IMR-90 (cell line): ENCODE measurements at regions not wholly inside any gene's neighbourhood (a gene's known extent, or its start where the extent isn't known, plus 50 kb on each side); places are given as distances from the start of the nearest gene placed in this dataset.

Experiments
- ATAC-seq: fragments of 200-7000 bp; cut with Tn5 transposase; 2 replicates; pipeline ENCODE4 v1.9.1; 2020; ENCODE audit warnings: low read depth, mild to moderate bottlenecking, moderate library complexity
- BruUV-seq: library from RNA; stranded (reverse); fragments of 400-500 nt; replicated peaks from 2 replicates; lab custom pipeline; 2021; lab: Mats Ljungman, UMichigan
- CTCF ChIA-PET: fragments of 300-600 bp; formaldehyde crosslinking; extraction: SDS; loops from one replicate; lab custom pipeline; 2021; ENCODE audit warnings: antibody characterized with exemption; lab: Yijun Ruan, JAX
- POLR2A ChIA-PET: fragments of 300-600 bp; sonication (Branson Sonifier 250); formaldehyde crosslinking; loops from one replicate; lab custom pipeline; 2022; ENCODE audit warnings: antibody characterized with exemption; ENCODE audit not compliant: unreplicated experiment; lab: Charles Lee
- DNase-seq: peaks from one replicate; pipeline ENCODE4 v3.0.0; 2013
- H2AFZ ChIP-seq: replicated peaks from 2 replicates; pipeline ENCODE3; 2013; ENCODE audit warnings: low read length, mild to moderate bottlenecking; ENCODE audit not compliant: poor library complexity
- H2AK5ac ChIP-seq: 2 replicates; pipeline ENCODE4 v1.6.1; 2013; ENCODE audit warnings: low read depth, low read length, inconsistent platforms
- H2AK9ac ChIP-seq: replicated peaks from 2 replicates; pipeline ENCODE3; 2013; ENCODE audit warnings: mild to moderate bottlenecking, low read depth, low read length, moderate library complexity; ENCODE audit not compliant: poor library complexity
- H2BK120ac ChIP-seq: 2 replicates; pipeline ENCODE4 v1.6.1; 2013; ENCODE audit warnings: low read depth, low read length, inconsistent platforms
- H2BK15ac ChIP-seq: 3 replicates; pipeline ENCODE4 v1.6.1; 2013; ENCODE audit warnings: low read depth, low read length, inconsistent platforms
- H2BK20ac ChIP-seq: 2 replicates; pipeline ENCODE4 v1.6.1; 2013; ENCODE audit warnings: low read depth, mild to moderate bottlenecking, inconsistent platforms, low read length, moderate library complexity
- H2BK5ac ChIP-seq: 2 replicates; pipeline ENCODE4 v1.6.1; 2013; ENCODE audit warnings: mild to moderate bottlenecking, low read depth, low read length, inconsistent platforms; ENCODE audit not compliant: poor library complexity, severe bottlenecking
- H3K14ac ChIP-seq: replicated peaks from 2 replicates; pipeline ENCODE4 v1.6.1; 2013; ENCODE audit warnings: low read depth, low read length, inconsistent platforms
- H3K18ac ChIP-seq: 2 replicates; pipeline ENCODE4 v1.6.1; 2013; ENCODE audit warnings: low read depth, low read length, control low read depth
- H3K23ac ChIP-seq: 2 replicates; pipeline ENCODE4 v1.6.1; 2013; ENCODE audit warnings: low read depth, low read length, inconsistent platforms
- H3K27ac ChIP-seq: 2 replicates; pipeline ENCODE4 v1.5.1; 2013; ENCODE audit warnings: mild to moderate bottlenecking, control low read depth, low read length; ENCODE audit not compliant: insufficient read depth
- H3K27me3 ChIP-seq: 2 replicates; pipeline ENCODE4 v1.6.1; 2013; ENCODE audit warnings: low read length; ENCODE audit not compliant: control insufficient read depth, insufficient read depth
- H3K36me3 ChIP-seq: 2 replicates; pipeline ENCODE4 v1.6.1; 2013; ENCODE audit warnings: low read length, mixed read lengths; ENCODE audit not compliant: control insufficient read depth, insufficient read depth
- H3K4ac ChIP-seq: 2 replicates; pipeline ENCODE4 v1.6.1; 2013; ENCODE audit warnings: low read depth, low read length, inconsistent platforms
- H3K4me1 ChIP-seq: 2 replicates; pipeline ENCODE4 v1.6.1; 2013; ENCODE audit warnings: low read length, mixed read lengths; ENCODE audit not compliant: control insufficient read depth, insufficient read depth
- H3K4me2 ChIP-seq: 2 replicates; pipeline ENCODE4 v1.6.1; 2013; ENCODE audit warnings: low read depth, mild to moderate bottlenecking, control low read depth, low read length, moderate library complexity
- H3K4me3 ChIP-seq: 2 replicates; pipeline ENCODE4 v1.5.1; 2013; ENCODE audit warnings: low read depth, mild to moderate bottlenecking, control low read depth, low read length, moderate library complexity; ENCODE audit not compliant: insufficient read depth
- H3K56ac ChIP-seq: 2 replicates; pipeline ENCODE4 v1.6.1; 2013; ENCODE audit warnings: low read length, inconsistent platforms; ENCODE audit not compliant: insufficient read depth; ENCODE audit errors: extremely low read depth
- H3K79me1 ChIP-seq, 2 experiments: 2 replicates each; pipeline ENCODE4 v1.6.1; 2013; ENCODE audit warnings: low read length in 2 of 2, inconsistent platforms in 1 of 2, low read depth in 1 of 2
- H3K9ac ChIP-seq: 2 replicates; pipeline ENCODE4 v1.6.1; 2013; ENCODE audit warnings: low read depth, low read length, control low read depth
- H3K9me1 ChIP-seq: 2 replicates; pipeline ENCODE4 v1.6.1; 2013; ENCODE audit warnings: low read length, inconsistent platforms; ENCODE audit not compliant: insufficient read depth
- H3K9me3 ChIP-seq: 2 replicates; pipeline ENCODE4 v1.6.1; 2013; ENCODE audit warnings: low read length; ENCODE audit not compliant: control insufficient read depth, insufficient read depth
- H4K20me1 ChIP-seq: 2 replicates; pipeline ENCODE4 v1.6.1; 2013; ENCODE audit warnings: low read length, inconsistent platforms; ENCODE audit not compliant: insufficient read depth
- H4K5ac ChIP-seq: 2 replicates; pipeline ENCODE4 v1.6.1; 2013; ENCODE audit warnings: mild to moderate bottlenecking, low read depth, low read length, control low read depth
- H4K8ac ChIP-seq, 2 experiments: 2 replicates each; pipeline ENCODE4 v1.6.1; 2013; ENCODE audit warnings: low read depth in 2 of 2, low read length in 2 of 2, control low read depth in 1 of 2, inconsistent platforms in 1 of 2
- H4K91ac ChIP-seq: 2 replicates; pipeline ENCODE4 v1.6.1; 2013; ENCODE audit warnings: low read depth, low read length, inconsistent platforms; ENCODE audit not compliant: insufficient read depth
- BHLHE40 ChIP-seq: fragments of 150-350 bp; IDR thresholded peaks from 2 replicates; pipeline ENCODE4 v1.6.1; 2016; ENCODE audit warnings: mild to moderate bottlenecking, low read depth, low read length
- CEBPB ChIP-seq: IDR thresholded peaks from 2 replicates; pipeline ENCODE4 v1.6.1; 2012; ENCODE audit warnings: low read depth, low read length, improper control_type of control experiment
- CHD1 ChIP-seq: IDR thresholded peaks from 2 replicates; pipeline ENCODE4 v1.6.1; 2012; ENCODE audit warnings: low read depth, low read length, improper control_type of control experiment
- FOS ChIP-seq: fragments of 150-350 bp; IDR thresholded peaks from 2 replicates; pipeline ENCODE4 v1.6.1; 2016; ENCODE audit warnings: low read depth, low read length
- MAFK ChIP-seq: IDR thresholded peaks from 2 replicates; pipeline ENCODE4 v1.6.1; 2012; ENCODE audit warnings: low read depth, low read length, improper control_type of control experiment
- MAZ ChIP-seq: IDR thresholded peaks from 2 replicates; pipeline ENCODE4 v1.6.1; 2012; ENCODE audit warnings: low read depth, mild to moderate bottlenecking, low read length, improper control_type of control experiment, moderate library complexity, borderline replicate concordance
- MXI1 ChIP-seq: IDR thresholded peaks from 2 replicates; pipeline ENCODE4 v1.6.1; 2012; ENCODE audit warnings: low read depth, mild to moderate bottlenecking, low read length, moderate library complexity, borderline replicate concordance
- NFE2L2 ChIP-seq: fragments of 150-350 bp; IDR thresholded peaks from 2 replicates; pipeline ENCODE4 v1.6.1; 2016; ENCODE audit warnings: low read depth, mild to moderate bottlenecking, low read length
- POLR2A ChIP-seq: IDR thresholded peaks from 2 replicates; pipeline ENCODE4 v1.6.1; 2012; ENCODE audit warnings: mild to moderate bottlenecking, low read depth, low read length
- RAD21 ChIP-seq: IDR thresholded peaks from 2 replicates; pipeline ENCODE4 v1.6.1; 2012; ENCODE audit warnings: low read length, improper control_type of control experiment
- RCOR1 ChIP-seq: IDR thresholded peaks from 2 replicates; pipeline ENCODE4 v1.6.1; 2012; ENCODE audit warnings: mild to moderate bottlenecking, low read length, improper control_type of control experiment; ENCODE audit not compliant: insufficient replicate concordance
- RFX5 ChIP-seq: IDR thresholded peaks from 2 replicates; pipeline ENCODE4 v1.8.0; 2012; ENCODE audit warnings: low read depth, mild to moderate bottlenecking, low read length, moderate library complexity
- SMC3 ChIP-seq: fragments of 150-350 bp; IDR thresholded peaks from 2 replicates; pipeline ENCODE4 v1.6.1; 2016; ENCODE audit warnings: low read depth, mild to moderate bottlenecking, antibody characterized with exemption, low read length, moderate library complexity
- WGBS, 2 experiments: methylation state at CpG; one replicate each; pipeline versions ENCODE4 v1.1.5 to v1.1.7; 2013; ENCODE audit warnings: missing lambda C conversion rate in 2 of 2; ENCODE audit not compliant: insufficient read length in 1 of 2; ENCODE audit errors: extremely low coverage in 2 of 2; 5-methylcytosine and 5-hydroxymethylcytosine counted together
- dilution Hi-C: fragments of 300-500 bp; cut with HindIII; formaldehyde crosslinking; loops from one replicate; pipeline ENCODE4 v1.14.3; 2018; ENCODE audit warnings: low sequenced_read_pairs; ENCODE audit not compliant: unreplicated experiment
- in situ Hi-C: fragments of 300-500 bp; cut with MboI; formaldehyde crosslinking; loops from 3 replicates; pipeline ENCODE4 v1.14.3; 2019; ENCODE audit warnings: low sequenced_read_pairs, inconsistent platforms, mixed read lengths
- intact Hi-C: fragments of 100-400 bp; cut with micrococcal nuclease; formaldehyde crosslinking; loops from 2 replicates; pipeline ENCODE4 v1.10.0; 2022
- TF ChIP-seq, protein P1 (sequence below): fragments of 150-350 bp; IDR thresholded peaks from 2 replicates; pipeline ENCODE4 v1.6.1; 2017; ENCODE audit warnings: mild to moderate bottlenecking, antibody characterized with exemption, low read length, low read depth
- TF ChIP-seq, protein P2 (sequence below): fragments of 150-350 bp; IDR thresholded peaks from 2 replicates; pipeline ENCODE4 v1.6.1; 2016; ENCODE audit warnings: low read depth, mild to moderate bottlenecking, low read length, moderate library complexity, borderline replicate concordance
- TF ChIP-seq, protein P3 (sequence below): conservative IDR thresholded peaks from 2 replicates; pipeline ENCODE4 v1.5.1; 2012; ENCODE audit warnings: mild to moderate bottlenecking, low read depth, low read length, improper control_type of control experiment

DNA sequence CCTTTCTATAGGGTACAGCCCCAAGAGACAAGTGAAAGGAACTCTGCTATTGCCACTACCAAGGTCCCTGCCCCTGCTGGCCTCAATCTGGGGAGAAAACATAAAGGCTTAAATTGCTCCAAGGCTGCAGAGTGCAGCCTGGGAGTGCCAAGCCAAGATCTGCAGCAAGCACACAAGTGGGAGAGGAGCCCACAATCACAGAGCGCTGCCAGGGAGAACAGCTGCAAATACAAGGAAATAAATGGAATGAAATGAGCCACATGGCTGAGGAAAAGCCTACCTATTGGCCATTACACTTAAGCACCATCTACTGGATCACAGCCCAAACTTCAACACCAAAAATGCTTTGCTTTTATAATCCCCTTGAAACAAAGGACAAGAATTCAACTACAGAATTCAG is 582.4 kb downstream of the FAM133A start:
- no peak overlapping the region for H3K27ac ChIP-seq
- no peak overlapping the region for H4K91ac ChIP-seq
- no peak overlapping the region for H2AK9ac ChIP-seq
- in situ Hi-C loops: no loop called here
- no peak overlapping the region for H3K4me3 ChIP-seq
- no peak overlapping the region for H3K56ac ChIP-seq
- no peaks in the 10 kb centered on the region for H3K36me3 ChIP-seq
- H4K20me1 ChIP-seq: no peaks in the 10 kb centered on the region
- H3K4me2 ChIP-seq: no peak overlapping the region
- DNase-seq (no peak), ATAC-seq (no peak)
- H2BK5ac ChIP-seq: no peak overlapping the region
- no peak overlapping the region for H2AFZ ChIP-seq
- H2AK5ac ChIP-seq: no peak overlapping the region
- no peak overlapping the region for H3K4ac ChIP-seq
- H4K5ac ChIP-seq: no peak overlapping the region
- no peaks in the 10 kb centered on the region; the same call in 1 of the 2 replicates for H3K9me3 ChIP-seq
- TF ChIP-seq POLR2A: no peak
- no peak for TF ChIP-seq CEBPB
- no peak for TF ChIP-seq MAZ
- TF ChIP-seq FOS: no peak
- TF ChIP-seq SMC3: no peak
- no peak for TF ChIP-seq MXI1
- no peak for TF ChIP-seq NFE2L2
- TF ChIP-seq, protein P1, sequence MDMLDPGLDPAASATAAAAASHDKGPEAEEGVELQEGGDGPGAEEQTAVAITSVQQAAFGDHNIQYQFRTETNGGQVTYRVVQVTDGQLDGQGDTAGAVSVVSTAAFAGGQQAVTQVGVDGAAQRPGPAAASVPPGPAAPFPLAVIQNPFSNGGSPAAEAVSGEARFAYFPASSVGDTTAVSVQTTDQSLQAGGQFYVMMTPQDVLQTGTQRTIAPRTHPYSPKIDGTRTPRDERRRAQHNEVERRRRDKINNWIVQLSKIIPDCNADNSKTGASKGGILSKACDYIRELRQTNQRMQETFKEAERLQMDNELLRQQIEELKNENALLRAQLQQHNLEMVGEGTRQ: no peak
- no peak for TF ChIP-seq BHLHE40
- TF ChIP-seq, protein P2, sequence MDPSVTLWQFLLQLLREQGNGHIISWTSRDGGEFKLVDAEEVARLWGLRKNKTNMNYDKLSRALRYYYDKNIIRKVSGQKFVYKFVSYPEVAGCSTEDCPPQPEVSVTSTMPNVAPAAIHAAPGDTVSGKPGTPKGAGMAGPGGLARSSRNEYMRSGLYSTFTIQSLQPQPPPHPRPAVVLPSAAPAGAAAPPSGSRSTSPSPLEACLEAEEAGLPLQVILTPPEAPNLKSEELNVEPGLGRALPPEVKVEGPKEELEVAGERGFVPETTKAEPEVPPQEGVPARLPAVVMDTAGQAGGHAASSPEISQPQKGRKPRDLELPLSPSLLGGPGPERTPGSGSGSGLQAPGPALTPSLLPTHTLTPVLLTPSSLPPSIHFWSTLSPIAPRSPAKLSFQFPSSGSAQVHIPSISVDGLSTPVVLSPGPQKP: no peak
- no peak for TF ChIP-seq RAD21
- TF ChIP-seq, protein P3, sequence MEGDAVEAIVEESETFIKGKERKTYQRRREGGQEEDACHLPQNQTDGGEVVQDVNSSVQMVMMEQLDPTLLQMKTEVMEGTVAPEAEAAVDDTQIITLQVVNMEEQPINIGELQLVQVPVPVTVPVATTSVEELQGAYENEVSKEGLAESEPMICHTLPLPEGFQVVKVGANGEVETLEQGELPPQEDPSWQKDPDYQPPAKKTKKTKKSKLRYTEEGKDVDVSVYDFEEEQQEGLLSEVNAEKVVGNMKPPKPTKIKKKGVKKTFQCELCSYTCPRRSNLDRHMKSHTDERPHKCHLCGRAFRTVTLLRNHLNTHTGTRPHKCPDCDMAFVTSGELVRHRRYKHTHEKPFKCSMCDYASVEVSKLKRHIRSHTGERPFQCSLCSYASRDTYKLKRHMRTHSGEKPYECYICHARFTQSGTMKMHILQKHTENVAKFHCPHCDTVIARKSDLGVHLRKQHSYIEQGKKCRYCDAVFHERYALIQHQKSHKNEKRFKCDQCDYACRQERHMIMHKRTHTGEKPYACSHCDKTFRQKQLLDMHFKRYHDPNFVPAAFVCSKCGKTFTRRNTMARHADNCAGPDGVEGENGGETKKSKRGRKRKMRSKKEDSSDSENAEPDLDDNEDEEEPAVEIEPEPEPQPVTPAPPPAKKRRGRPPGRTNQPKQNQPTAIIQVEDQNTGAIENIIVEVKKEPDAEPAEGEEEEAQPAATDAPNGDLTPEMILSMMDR: no peak
- no peak for TF ChIP-seq RCOR1
- TF ChIP-seq MAFK: no peak
- no peak for TF ChIP-seq CHD1
- TF ChIP-seq RFX5: no peak
- no peaks in the 10 kb centered on the region for H3K9me1 ChIP-seq
- H3K27me3 ChIP-seq: no peaks in the 10 kb centered on the region
- H3K14ac ChIP-seq: no peak overlapping the region
- CTCF ChIA-PET: no interaction called here
- no peak overlapping the region for H4K8ac ChIP-seq
- H3K79me1 ChIP-seq: no peaks in the 10 kb centered on the region
- H3K9ac ChIP-seq: no peak overlapping the region
- POLR2A ChIA-PET: no interaction called here
- H3K18ac ChIP-seq: no peak overlapping the region
- H2BK20ac ChIP-seq: no peak overlapping the region
- intact Hi-C loops: no loop called here
- BruUV-seq: no TSS peak
- WGBS, 2 experiments: no CpG with 5 or more reads among the region's 1 CpG
- no peak overlapping the region for H2BK15ac ChIP-seq
- no peak overlapping the region for H3K23ac ChIP-seq
- H2BK120ac ChIP-seq: no peak overlapping the region
- dilution Hi-C loops: no loop called here
- no peaks in the 10 kb centered on the region for H3K4me1 ChIP-seq
